HCT116 (cell line): ENCODE measurements at regions not wholly inside any gene's neighbourhood (a gene's known extent, or its start where the extent isn't known, plus 50 kb on each side); places are given as distances from the start of the nearest gene placed in this dataset.

Experiments
- ATAC-seq: fragments of 200-7000 bp; cut with Tn5 transposase; 2 replicates; pipeline ENCODE4 v1.9.1; 2020; ENCODE audit warnings: mild to moderate bottlenecking, moderate library complexity
- BruUV-seq: library from RNA; stranded (reverse); fragments of 400-500 nt; replicated peaks from 2 replicates; lab custom pipeline; 2021; lab: Mats Ljungman, UMichigan
- CTCF ChIA-PET: fragments of 300-600 bp; sonication (Branson Sonifier 250); formaldehyde crosslinking; loops from one replicate; lab custom pipeline; 2021; ENCODE audit warnings: antibody characterized with exemption; lab: Charles Lee
- POLR2A ChIA-PET: fragments of 300-600, 350-600 bp; sonication (Branson Sonifier 250); formaldehyde crosslinking; loops from one replicate; lab custom pipeline; 2021; ENCODE audit warnings: antibody characterized with exemption; lab: Charles Lee
- RAD21 ChIA-PET, 2 experiments: fragments of 300-600 bp; sonication (Branson Sonifier 250); formaldehyde crosslinking; loops; one replicate each; lab custom pipeline; 2023; ENCODE audit warnings: low total read pairs in 2 of 2; ENCODE audit not compliant: uncharacterized antibody in 2 of 2, unreplicated experiment in 2 of 2, low non-redundant PET in 1 of 2; lab: Charles Lee
- DNase-seq: peaks from one replicate; pipeline ENCODE4 v3.0.0-alpha.2; 2010; ENCODE audit warnings: low read depth, low spot score
- H2AFZ ChIP-seq: fragments of 200-600 bp; shearing (Covaris generic), sonication (generic); 2 replicates; pipeline ENCODE4 v1.6.1; 2017; ENCODE audit warnings: low read depth, mixed run types, mixed read lengths, antibody characterized with exemption, low read length; ENCODE audit not compliant: poor library complexity, severe bottlenecking
- H3K27ac ChIP-seq: 2 replicates; pipeline ENCODE4 v1.5.1; 2012; ENCODE audit warnings: low read depth, low read length
- H3K27me3 ChIP-seq: fragments of 200-600 bp; sonication (generic); 2 replicates; pipeline ENCODE4 v1.6.1; 2016; ENCODE audit warnings: mixed run types, low read length, mixed read lengths; ENCODE audit not compliant: insufficient read depth
- H3K36me3 ChIP-seq, 2 experiments: fragments of 200-500 bp in 1 of 2; fragments of 200-600 bp in 1 of 2; sonication (Bioruptor generic) in 1 of 2; sonication (generic) in 1 of 2; 2 replicates each; pipeline versions ENCODE4 v1.5.1 to v1.6.1; 2014 to 2016; ENCODE audit warnings: low read length in 2 of 2, inconsistent platforms in 1 of 2, mixed read lengths in 1 of 2, mixed run types in 1 of 2; ENCODE audit not compliant: insufficient read depth in 2 of 2, control insufficient read depth in 1 of 2
- H3K4me1 ChIP-seq, 2 experiments: fragments of 200-600 bp in 1 of 2; sonication (generic) in 1 of 2; 2 replicates each; pipeline versions ENCODE4 v1.5.1 to v1.6.1; 2012 to 2017; ENCODE audit warnings: low read length in 2 of 2, inconsistent platforms in 1 of 2, mild to moderate bottlenecking in 1 of 2, mixed read lengths in 1 of 2, mixed run types in 1 of 2, moderate library complexity in 1 of 2; ENCODE audit not compliant: insufficient read depth in 2 of 2, control insufficient read depth in 1 of 2
- H3K4me2 ChIP-seq: fragments of 200-600 bp; sonication (generic); 2 replicates; pipeline ENCODE4 v1.6.1; 2017; ENCODE audit warnings: mixed run types, low read length, mixed read lengths
- H3K4me3 ChIP-seq, 2 experiments: fragments of 200-600 bp in 1 of 2; sonication (generic) in 1 of 2; replicated peaks in 1 of 2; 2 replicates each; pipeline ENCODE4 v1.5.1; 2011 to 2016; ENCODE audit warnings: low read length in 2 of 2, control low read depth in 1 of 2, low read depth in 1 of 2, mild to moderate bottlenecking in 1 of 2, mixed read lengths in 1 of 2, mixed run types in 1 of 2
- H3K79me2 ChIP-seq: fragments of 200-600 bp; sonication (generic); 2 replicates; pipeline ENCODE4 v1.6.1; 2017; ENCODE audit warnings: mild to moderate bottlenecking, mixed run types, low read length, moderate library complexity, mixed read lengths; ENCODE audit not compliant: insufficient read depth
- H3K9ac ChIP-seq: fragments of 200-600 bp; sonication (generic); 2 replicates; pipeline ENCODE4 v1.6.1; 2016; ENCODE audit warnings: low read length, mixed read lengths
- H3K9me2 ChIP-seq: fragments of 200-600 bp; sonication (generic), shearing (Covaris generic); 2 replicates; pipeline ENCODE4 v1.6.1; 2017; ENCODE audit warnings: mixed run types, mild to moderate bottlenecking, moderate library complexity; ENCODE audit not compliant: insufficient read depth
- H3K9me3 ChIP-seq, 2 experiments: fragments of 200-500 bp in 1 of 2; fragments of 200-600 bp in 1 of 2; sonication (Bioruptor generic) in 1 of 2; sonication (generic) in 1 of 2; 2 replicates each; pipeline ENCODE4 v1.6.1; 2014 to 2017; ENCODE audit warnings: low read length in 2 of 2, mixed read lengths in 2 of 2, inconsistent platforms in 1 of 2, low read depth in 1 of 2, mild to moderate bottlenecking in 1 of 2, mixed run types in 1 of 2, moderate library complexity in 1 of 2; ENCODE audit not compliant: control insufficient read depth in 1 of 2, insufficient read depth in 1 of 2
- H4K20me1 ChIP-seq: fragments of 200-600 bp; sonication (generic), shearing (Covaris generic); 2 replicates; pipeline ENCODE4 v1.6.1; 2017; ENCODE audit warnings: mixed run types, mild to moderate bottlenecking, moderate library complexity; ENCODE audit not compliant: insufficient read depth
- CEBPB ChIP-seq: IDR thresholded peaks from 2 replicates; pipeline ENCODE4 v1.6.1; 2012; ENCODE audit warnings: low read depth
- EGR1 ChIP-seq: IDR thresholded peaks from 2 replicates; pipeline ENCODE4 v1.6.1; 2012; ENCODE audit warnings: low read depth
- ELF1 ChIP-seq: IDR thresholded peaks from 2 replicates; pipeline ENCODE4 v1.6.1; 2012; ENCODE audit warnings: low read depth, borderline replicate concordance
- EZH2phosphoT487 ChIP-seq: fragments of 200-600 bp; IDR thresholded peaks from 2 replicates; pipeline ENCODE4 v1.6.1; 2018; ENCODE audit warnings: antibody characterized with exemption, borderline replicate concordance
- FOSL1 ChIP-seq: IDR thresholded peaks from 2 replicates; pipeline ENCODE4 v1.6.1; 2012; ENCODE audit warnings: low read depth
- JUND ChIP-seq: IDR thresholded peaks from 2 replicates; pipeline ENCODE4 v1.6.1; 2012
- POLR2AphosphoS5 ChIP-seq: IDR thresholded peaks from 2 replicates; pipeline ENCODE4 v1.6.1; 2011; ENCODE audit warnings: mild to moderate bottlenecking, low read depth, low read length, moderate library complexity
- SIN3A ChIP-seq: IDR thresholded peaks from 2 replicates; pipeline ENCODE4 v1.6.1; 2012; ENCODE audit warnings: low read depth
- SP1 ChIP-seq: IDR thresholded peaks from 2 replicates; pipeline ENCODE4 v1.6.1; 2012; ENCODE audit warnings: low read depth
- TCF7L2 ChIP-seq: IDR thresholded peaks from 2 replicates; pipeline ENCODE4 v1.7.0; 2011; ENCODE audit warnings: borderline replicate concordance, inconsistent platforms; ENCODE audit not compliant: insufficient read depth, insufficient read length; ENCODE audit errors: extremely low read depth
- YY1 ChIP-seq: IDR thresholded peaks from 2 replicates; pipeline ENCODE4 v1.6.1; 2011; ENCODE audit warnings: low read length, low read depth, moderate library complexity, mild to moderate bottlenecking; ENCODE audit not compliant: insufficient replicate concordance; ENCODE audit errors: extremely low read depth
- ZNF274 ChIP-seq: fragments of 200-500 bp; sonication (Bioruptor generic); IDR thresholded peaks from 2 replicates; pipeline ENCODE4 v1.6.1; 2014; ENCODE audit warnings: mild to moderate bottlenecking, low read depth, low read length, inconsistent platforms
- intact Hi-C: fragments of 100-400 bp; cut with micrococcal nuclease; formaldehyde crosslinking; loops from 2 replicates; pipeline ENCODE4 v1.10.0; 2022
- TF ChIP-seq, protein P1 (sequence below): IDR thresholded peaks from 2 replicates; pipeline ENCODE4 v1.6.1; 2012
- TF ChIP-seq, protein P2 (sequence below): IDR thresholded peaks from 2 replicates; pipeline ENCODE4 v1.6.1; 2012; ENCODE audit warnings: low read depth
- TF ChIP-seq, protein P3 (sequence below), 3 experiments: fragments of 200-600 bp in 1 of 3; sonication (generic) in 1 of 3; IDR thresholded peaks in 2 of 3; conservative IDR thresholded peaks in 1 of 3; 2 replicates each; pipeline ENCODE4 v1.5.1; 2012 to 2017; ENCODE audit warnings: low read depth in 2 of 3, low read length in 2 of 3, antibody characterized with exemption in 1 of 3, borderline replicate concordance in 1 of 3, control low read depth in 1 of 3, mild to moderate bottlenecking in 1 of 3, mixed read lengths in 1 of 3, mixed run types in 1 of 3, moderate library complexity in 1 of 3; ENCODE audit not compliant: insufficient read depth in 1 of 3

DNA sequence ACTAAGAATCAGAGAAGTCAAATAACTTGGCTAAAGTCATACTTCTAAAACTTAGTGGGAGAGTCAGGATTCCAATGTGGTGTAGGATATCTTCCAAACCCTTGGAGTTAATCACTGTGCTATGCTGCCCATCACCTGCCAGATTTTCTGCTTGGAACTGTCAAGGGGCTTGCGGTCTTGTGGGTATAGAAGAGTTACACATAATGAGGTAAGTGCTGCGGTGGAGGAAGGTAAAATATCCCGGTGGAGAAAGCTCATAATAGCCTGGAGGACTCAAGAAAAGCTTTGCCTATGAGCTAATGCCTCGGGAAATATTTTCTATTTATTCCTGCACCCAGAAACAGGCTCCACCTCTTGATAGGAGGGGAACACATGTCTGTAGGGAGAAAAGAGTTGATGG is 195.6 kb downstream of the UTP18 start (continued):
- TF ChIP-seq TCF7L2 (no peak), SIN3A (no peak), ZNF274 (no peak), FOSL1 (no peak), SP1 (no peak), YY1 (no peak), CEBPB (no peak)
- TF ChIP-seq, protein P1, sequence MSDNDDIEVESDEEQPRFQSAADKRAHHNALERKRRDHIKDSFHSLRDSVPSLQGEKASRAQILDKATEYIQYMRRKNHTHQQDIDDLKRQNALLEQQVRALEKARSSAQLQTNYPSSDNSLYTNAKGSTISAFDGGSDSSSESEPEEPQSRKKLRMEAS, result no peak

DNA sequence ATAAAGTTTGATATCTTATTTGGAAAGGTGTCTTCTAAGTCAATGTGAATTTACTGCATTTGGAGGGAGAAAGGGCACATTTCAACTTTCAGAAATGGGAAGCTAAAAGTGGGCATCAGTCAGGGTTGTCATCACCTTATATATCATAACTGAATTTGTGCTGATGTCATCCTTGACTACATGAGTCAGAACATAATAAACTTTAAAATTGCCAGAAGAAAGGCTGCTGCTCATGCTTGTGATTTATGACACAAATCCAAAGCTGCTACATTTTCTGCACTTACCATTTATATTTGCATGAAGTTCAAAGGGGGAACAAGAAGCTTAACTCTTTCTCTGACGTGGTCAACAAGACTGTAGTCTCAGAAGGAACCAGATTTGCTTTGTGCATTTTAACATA is 196.6 kb downstream of the UTP18 start:
- no peak overlapping the region for H3K4me2 ChIP-seq
- no peaks in the 10 kb centered on the region for H3K9me2 ChIP-seq
- no peaks in the 10 kb centered on the region for H4K20me1 ChIP-seq
- no peaks in the 10 kb centered on the region for H3K36me3 ChIP-seq
- RAD21 ChIA-PET, result no interaction called here
- no peaks in the 10 kb centered on the region for H3K27me3 ChIP-seq
- peaks cover 0 to 3% of the 10 kb centered on the region in 2 experiments; a peak in 1 of 4 replicates for H3K4me1 ChIP-seq
- ATAC-seq (no peak), DNase-seq (no peak)
- intact Hi-C loops, result no loop called here
- TF ChIP-seq POLR2AphosphoS5 (no peak), EZH2phosphoT487 (no peak), SP1 (no peak), FOSL1 (no peak), CEBPB (no peak), ELF1 (no peak), TCF7L2 (no peak), YY1 (no peak), EGR1 (no peak), JUND (no peak), SIN3A (no peak)
- TF ChIP-seq, protein P2, sequence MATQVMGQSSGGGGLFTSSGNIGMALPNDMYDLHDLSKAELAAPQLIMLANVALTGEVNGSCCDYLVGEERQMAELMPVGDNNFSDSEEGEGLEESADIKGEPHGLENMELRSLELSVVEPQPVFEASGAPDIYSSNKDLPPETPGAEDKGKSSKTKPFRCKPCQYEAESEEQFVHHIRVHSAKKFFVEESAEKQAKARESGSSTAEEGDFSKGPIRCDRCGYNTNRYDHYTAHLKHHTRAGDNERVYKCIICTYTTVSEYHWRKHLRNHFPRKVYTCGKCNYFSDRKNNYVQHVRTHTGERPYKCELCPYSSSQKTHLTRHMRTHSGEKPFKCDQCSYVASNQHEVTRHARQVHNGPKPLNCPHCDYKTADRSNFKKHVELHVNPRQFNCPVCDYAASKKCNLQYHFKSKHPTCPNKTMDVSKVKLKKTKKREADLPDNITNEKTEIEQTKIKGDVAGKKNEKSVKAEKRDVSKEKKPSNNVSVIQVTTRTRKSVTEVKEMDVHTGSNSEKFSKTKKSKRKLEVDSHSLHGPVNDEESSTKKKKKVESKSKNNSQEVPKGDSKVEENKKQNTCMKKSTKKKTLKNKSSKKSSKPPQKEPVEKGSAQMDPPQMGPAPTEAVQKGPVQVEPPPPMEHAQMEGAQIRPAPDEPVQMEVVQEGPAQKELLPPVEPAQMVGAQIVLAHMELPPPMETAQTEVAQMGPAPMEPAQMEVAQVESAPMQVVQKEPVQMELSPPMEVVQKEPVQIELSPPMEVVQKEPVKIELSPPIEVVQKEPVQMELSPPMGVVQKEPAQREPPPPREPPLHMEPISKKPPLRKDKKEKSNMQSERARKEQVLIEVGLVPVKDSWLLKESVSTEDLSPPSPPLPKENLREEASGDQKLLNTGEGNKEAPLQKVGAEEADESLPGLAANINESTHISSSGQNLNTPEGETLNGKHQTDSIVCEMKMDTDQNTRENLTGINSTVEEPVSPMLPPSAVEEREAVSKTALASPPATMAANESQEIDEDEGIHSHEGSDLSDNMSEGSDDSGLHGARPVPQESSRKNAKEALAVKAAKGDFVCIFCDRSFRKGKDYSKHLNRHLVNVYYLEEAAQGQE, result no peak
- TF ChIP-seq, protein P1, result no peak
- TF ChIP-seq, protein P3, sequence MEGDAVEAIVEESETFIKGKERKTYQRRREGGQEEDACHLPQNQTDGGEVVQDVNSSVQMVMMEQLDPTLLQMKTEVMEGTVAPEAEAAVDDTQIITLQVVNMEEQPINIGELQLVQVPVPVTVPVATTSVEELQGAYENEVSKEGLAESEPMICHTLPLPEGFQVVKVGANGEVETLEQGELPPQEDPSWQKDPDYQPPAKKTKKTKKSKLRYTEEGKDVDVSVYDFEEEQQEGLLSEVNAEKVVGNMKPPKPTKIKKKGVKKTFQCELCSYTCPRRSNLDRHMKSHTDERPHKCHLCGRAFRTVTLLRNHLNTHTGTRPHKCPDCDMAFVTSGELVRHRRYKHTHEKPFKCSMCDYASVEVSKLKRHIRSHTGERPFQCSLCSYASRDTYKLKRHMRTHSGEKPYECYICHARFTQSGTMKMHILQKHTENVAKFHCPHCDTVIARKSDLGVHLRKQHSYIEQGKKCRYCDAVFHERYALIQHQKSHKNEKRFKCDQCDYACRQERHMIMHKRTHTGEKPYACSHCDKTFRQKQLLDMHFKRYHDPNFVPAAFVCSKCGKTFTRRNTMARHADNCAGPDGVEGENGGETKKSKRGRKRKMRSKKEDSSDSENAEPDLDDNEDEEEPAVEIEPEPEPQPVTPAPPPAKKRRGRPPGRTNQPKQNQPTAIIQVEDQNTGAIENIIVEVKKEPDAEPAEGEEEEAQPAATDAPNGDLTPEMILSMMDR (IDR thresholded peaks at IDR 0.05 in 2 of 3, conservative IDR thresholded peaks at IDR 0.05 in 1 of 3; ENCODE audit: borderline replicate concordance in 1 of 3, insufficient read depth in 1 of 3, low read depth in 2 of 3, low read length in 2 of 3), result no peak
- BruUV-seq, result no TSS peak
- H3K4me3 ChIP-seq, result no peak overlapping the region
- no peak overlapping the region for H3K27ac ChIP-seq
- H3K9ac ChIP-seq, result no peak overlapping the region
- POLR2A ChIA-PET, result no interaction called here
- no peaks in the 10 kb centered on the region for H3K9me3 ChIP-seq
- H2AFZ ChIP-seq, result no peak overlapping the region
- CTCF ChIA-PET, result no interaction called here
- H3K79me2 ChIP-seq, result no peaks in the 10 kb centered on the region
